Stimulated activated CD8-positive, alpha-beta memory T cell treated with anti-CD3 and anti-CD28 coated beads, Interleukin-2, amount 100 ng/mL, for 48 hours (primary cell): ENCODE measurements at regions not wholly inside any gene's neighbourhood (a gene's known extent, or its start where the extent isn't known, plus 50 kb on each side); places are given as distances from the start of the nearest gene placed in this dataset.

Experiments
- DNase-seq, 2 donors: peaks; one replicate each; pipeline ENCODE4 v3.0.0-alpha.2; 2020; ENCODE audit warnings: low read depth in 2 of 2

- DNase-seq: no peak
These were observed 207.7 kb upstream of the TPM1 start for GRCh38 chr15:62834686-62835329.

DNA sequence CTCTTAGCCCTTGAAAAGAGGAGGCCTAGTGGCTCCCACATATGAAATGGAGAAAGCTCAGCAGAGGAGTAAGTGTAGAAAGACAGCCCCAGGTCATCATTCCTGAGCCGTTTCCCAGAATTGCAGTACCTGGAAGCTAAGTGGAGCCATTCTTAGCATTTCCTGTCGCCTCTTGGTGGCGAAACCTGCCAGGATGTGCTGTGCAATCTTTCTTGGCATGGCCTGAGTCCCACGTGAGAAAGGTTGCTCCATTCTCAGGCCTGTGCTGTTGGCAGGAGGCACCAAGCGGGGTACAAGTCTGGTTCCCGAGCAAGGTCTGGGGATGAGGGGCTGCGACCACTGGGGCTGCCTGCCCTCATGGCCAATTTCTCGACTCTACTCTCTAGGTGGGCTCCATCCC is 207.2 kb upstream of the TPM1 start:
- DNase-seq: no peak

GRCh38 chr15:62835762-62836161 is 206.8 kb upstream of the TPM1 start:
- no peak for DNase-seq

DNA sequence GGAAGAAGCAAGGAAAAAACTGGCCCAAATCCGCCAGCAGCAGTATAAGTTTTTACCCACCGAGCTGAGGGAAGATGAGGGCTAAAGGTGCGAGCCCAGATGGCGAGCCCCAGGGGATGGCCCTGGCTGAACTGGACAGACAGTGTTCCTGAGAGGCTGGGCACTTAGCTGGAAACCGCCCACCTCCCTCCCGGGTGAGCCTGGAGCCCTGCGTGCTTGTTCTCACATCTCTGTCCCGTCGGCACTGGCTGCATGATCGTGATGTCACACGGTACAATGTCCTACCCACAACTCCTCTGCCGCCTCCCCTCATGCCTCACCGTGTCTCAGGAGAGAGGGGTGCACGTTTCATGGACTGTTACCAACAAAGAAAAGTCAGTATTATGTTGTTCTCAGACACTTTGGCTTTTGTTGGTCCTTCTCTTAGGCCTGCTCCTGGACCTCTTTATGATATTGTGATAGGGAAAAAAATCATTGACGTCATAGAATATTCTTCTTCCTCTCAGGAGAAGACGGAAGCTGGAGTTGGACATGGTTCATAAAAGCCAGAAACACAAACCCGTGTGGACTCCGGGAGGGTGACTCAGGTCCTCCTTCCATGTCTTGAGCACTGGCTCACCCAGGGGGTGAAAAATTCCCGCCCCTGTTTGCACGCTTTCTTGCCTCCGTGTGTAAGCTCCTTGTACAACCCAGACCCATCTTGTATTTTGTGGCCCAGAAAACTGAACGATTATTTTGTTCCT is 201.8 kb upstream of the TPM1 start:
- no peak for DNase-seq

- DNase-seq: no peak
These were observed 201.3 kb upstream of the TPM1 start for GRCh38 chr15:62841269-62841628.

DNA sequence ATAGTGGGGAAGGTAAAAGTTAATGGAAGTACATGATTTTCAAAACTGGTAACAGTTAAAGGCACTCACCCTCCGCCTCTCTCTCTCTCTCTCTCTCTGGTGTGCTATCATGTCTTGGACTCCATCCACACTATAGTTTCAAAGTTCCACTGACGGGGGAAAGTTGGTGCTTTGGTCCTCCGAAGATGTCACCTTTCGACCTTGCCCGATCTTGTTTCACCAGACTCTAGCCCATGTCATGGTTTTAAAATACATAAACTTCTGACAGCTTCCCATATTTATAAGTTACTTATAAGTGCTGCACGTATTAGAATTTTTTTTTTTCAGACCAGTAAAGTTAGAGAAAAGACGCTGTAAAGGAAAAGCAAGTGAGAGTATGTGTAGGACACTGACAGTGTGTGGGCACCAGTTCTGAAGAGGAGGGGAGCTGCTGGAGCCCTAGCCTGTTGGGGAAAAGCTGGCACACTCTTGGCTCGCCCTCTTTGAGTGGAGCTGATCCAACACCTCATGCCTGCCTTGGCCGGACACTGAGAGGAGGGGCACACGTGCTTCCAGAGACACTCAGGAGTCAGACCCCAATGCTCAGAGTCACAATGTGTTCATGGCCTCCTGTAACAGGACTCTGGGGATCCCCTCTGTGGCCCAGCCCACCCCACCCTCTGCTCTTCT is 200.5 kb upstream of the TPM1 start:
- DNase-seq: no peak

DNA sequence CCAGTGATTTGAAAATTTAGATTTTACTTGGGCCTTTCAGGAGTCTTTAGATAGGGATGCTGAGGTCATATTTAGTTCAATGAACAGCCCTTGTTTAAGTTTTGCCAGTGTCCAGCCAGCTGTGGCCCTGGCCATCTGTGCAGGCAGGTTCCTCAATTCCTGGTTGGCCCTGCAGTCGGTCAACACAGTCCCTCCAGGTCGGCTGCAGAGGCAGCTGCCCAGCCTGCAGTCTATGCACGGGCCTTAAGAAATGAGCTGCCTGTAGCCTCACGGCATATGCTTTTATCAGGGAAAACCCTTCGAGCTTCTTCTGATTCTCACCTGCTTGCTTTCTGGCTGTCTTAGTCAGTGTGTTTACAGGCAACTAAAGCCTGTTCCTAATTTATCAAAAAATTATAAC is 199.2 kb upstream of the TPM1 start:
- DNase-seq: no peak

DNA sequence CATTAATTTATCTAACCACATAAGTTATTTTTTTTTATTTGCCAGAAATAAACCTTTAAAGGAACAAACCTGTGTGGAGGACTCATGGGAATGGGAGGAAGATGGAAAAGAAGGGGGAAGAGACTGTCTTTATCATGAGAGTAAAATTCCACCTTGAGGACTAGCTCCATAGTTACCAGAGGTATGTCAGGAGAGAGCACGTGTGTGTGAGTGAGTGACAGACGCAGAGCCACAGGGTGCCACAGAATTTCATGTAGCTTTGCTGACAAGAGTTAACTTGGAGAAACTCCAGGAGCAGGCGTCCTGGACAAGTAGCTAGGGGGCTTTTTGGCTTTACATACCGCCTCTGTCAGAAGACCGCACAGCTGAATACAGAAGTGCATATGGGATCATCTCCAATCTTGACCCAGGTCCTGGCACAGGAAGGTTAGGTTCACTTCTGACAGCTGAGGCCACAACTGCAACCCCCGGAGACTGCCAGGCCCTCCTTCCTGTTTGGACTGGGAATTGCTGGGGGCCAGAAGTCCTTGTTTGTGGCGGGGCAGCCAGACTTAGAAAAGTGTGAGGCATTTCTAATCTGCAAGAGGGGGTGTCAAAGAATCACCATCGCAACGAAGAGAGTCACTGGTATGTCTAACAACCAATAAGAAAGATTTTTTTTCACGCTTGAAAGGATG is 197.8 kb upstream of the TPM1 start:
- DNase-seq: no peak

DNA sequence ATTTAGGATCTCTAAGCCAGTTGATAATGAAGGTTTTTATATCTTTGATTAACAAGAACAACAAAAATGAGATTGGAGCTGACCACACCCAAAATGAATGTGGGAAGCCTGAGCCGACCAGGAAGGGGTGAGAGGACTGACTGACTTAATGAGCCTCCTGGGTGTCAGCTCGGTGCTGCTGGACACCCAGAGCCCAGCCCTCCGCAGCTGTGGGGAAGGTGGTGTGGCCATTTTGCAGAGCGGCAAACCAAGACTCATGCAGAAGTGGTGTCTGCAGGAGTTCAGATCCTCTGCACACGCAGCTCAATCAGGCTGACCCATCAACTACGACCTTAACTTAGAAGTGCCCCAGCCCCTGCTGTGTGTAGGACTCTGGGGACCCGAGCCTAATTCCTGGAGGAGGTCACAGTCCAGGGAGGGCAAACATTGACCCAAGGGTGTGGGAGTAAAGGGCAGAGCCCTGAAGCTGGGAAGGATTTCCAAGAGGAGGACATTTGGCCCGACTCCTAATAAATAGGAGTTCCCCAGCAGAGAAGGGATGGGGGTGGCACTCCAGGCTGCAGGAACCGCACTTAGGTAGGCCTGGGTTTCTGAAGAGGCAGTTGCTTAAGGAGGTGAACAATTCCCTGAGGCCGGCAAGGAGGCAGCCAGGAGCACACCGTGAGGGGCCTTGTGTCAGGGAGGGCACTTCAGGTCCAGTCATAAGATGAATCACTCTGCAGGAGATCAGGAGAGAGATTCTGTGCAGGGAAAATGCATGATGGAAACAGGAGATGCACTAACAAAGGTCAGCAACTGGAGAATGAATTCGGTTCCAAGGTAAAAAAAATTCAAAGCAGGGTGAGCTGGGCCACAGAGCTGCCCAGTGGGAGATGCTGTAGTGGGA is 197.1 kb upstream of the TPM1 start:
- DNase-seq: no peak

GRCh38 chr15:62846131-62846804 is 196.3 kb upstream of the TPM1 start:
- no peak for DNase-seq

DNA sequence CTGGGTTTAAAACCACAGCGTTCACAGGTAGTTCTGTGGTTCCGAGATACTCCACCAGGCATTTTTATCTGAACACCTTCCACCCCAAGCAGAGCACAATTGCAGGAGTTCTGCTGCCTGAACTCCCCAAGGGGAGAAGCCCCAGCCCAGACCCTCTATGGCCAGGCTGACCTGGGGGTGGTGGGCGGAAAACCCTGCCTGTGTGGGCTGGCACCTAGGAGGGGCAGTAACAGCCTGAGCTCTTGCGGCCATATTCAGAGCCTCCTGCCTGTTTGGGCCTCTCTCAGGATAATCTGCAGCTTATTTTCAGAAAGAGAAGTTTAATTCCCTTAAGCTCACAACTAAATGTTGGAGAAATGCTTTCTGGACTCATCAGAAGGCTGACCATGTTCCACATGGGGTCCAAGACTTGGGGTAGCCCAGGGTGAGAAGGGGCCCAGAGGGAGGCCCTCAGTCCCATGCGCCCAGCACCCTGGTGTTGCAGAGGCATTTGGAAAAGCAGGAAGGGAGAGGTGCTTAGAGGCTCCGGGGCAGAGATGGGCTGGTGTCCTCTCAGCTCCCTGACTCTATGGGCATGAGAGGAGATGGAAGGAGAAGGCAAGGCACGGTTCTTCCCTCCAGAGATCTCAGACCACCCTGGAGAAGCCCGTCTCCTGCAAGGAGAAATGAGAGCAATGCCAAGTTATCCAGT is 195.6 kb upstream of the TPM1 start:
- no peak for DNase-seq

DNA sequence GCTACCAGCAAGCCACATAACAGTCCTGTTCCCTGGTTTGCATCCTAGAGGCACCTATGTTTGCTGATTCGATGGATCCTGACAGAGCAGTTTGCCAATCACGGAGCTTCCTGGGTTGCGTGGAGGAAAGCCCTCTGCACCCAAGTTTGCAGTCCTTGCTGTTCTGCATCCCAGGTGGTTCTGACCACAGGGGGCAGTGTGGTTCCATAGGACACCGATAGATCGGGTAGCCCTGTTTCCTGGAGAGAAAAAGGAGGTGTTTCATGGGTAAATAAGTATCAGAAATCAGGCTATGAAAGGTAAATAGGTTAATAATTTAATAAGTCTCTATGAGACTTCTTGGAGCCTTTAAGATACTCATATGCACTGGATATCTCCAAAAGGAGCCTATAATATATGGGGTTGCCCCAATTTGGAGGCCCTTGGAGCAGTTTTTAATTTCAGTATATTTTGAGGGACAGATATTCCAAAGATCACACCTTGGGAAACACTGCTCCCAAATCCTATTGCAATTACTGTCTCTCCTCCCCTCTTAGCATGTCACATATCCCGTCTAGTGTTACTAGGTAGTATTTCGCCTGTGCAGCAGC is 194.6 kb upstream of the TPM1 start:
- peak; percentile 36 to 58 for DNase-seq

DNA sequence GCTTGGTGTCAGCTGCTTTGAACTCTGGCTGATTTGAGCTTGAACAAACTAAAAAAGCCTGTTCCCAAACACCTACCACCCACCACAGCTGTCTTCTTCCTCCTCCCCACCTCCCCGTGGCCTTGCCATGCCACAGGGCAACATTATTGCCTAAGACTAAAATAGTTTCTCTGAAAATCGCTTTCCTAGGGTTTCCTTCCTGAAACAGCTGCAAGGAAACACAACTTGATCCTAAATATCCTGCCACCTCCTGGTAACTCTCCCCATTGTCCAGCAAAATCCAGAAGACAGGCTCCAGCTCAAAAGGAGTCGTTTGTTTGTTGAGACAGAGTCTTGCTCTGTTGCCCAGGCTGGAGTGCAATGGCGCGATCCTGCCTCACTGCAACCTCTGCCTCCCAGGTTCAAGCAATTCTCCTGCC is 193.9 kb upstream of the TPM1 start:
- DNase-seq: no peak

DNA sequence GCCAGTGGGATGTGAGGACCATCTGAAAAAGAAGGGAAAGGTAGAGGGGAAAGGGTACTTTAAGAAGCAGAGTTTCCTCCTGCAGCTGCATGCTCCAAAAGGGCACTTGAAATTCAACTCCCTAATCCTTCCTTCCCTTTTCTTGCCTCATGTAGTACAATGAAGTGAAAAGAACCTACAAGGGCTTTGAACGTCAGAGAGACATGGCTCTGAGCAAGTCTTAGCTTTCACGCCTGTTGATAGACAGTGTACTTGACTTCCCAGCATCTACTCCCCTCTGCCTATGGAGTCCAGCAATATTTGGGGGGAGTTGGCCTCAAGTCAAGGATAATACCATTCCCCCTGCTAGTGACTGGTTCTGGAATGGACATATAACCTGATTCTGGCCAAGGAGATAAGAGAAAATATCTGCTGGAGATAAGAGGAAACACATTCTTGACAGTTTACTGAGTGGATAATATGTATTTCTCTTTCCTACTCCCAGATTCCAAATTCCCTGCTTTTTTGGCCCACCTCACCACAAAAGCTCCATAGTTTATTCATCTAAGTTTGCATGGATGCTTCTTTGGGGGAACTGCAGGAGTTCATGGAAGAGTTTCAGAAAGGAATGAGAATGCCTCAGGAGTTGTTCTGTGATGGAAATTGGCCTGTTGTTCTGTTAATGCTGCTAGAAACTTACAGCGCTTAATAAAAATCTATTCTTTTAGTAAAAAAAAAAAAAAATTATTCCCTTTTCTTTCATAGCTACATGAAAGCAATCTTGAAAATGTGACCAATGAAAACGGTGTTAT is 193.0 kb upstream of the TPM1 start:
- DNase-seq: no peak

DNA sequence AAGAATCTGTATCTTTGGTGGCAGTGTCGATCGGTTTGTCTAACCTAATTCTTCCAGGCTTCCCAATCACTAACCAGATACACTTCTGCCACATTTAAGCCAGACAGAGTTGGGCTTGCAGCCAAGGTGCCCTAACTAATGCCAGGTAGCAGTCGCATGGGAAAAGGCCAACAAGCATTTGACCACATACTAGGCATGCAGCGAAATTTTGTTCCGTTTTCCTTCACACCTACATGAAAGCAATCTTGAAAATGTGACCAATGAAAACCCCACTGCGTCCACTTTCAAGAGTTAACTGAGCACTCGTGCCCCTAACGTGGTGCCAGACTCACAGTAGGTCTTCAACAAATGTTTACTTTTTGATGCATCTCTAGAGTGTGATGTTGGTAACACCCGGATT is 192.2 kb upstream of the TPM1 start:
- DNase-seq: no peak

GRCh38 chr15:62850791-62851291 is 191.7 kb upstream of the TPM1 start:
- no peak for DNase-seq

GRCh38 chr15:62853114-62853840 is 189.3 kb upstream of the TPM1 start:
- DNase-seq: no peak

DNA sequence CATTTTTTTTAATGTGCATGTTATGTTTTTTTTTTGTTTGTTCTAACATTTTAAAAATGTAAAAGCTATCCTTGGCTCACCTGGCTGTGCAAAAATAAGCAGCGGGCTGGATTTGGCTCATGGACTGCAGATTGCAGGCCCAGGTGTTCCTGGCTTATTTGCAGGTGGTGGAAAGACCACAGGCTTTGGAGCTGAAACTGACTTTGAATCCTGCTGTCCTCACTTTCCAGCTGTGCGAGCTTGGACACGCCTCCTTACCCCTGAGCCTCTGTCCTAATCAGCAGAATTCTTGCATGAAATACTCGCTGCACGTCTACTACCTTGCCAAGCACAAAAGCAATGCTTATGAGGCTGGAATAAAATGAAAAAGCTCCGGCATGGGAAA is 188.7 kb upstream of the TPM1 start:
- no peak for DNase-seq
